SHP77 (cell line): ENCODE measurements at regions not wholly inside any gene's neighbourhood (a gene's known extent, or its start where the extent isn't known, plus 50 kb on each side); places are given as distances from the start of the nearest gene placed in this dataset.

Source experiments
- DNase-seq, 2 experiments: peaks; one replicate each; lab custom pipeline; 2025; lab: John Stamatoyannopoulos, UW

- no peak for DNase-seq
Observed at GRCh38 chr11:110979696-110980095, 265.8 kb upstream of the POU2AF2 start.

DNA sequence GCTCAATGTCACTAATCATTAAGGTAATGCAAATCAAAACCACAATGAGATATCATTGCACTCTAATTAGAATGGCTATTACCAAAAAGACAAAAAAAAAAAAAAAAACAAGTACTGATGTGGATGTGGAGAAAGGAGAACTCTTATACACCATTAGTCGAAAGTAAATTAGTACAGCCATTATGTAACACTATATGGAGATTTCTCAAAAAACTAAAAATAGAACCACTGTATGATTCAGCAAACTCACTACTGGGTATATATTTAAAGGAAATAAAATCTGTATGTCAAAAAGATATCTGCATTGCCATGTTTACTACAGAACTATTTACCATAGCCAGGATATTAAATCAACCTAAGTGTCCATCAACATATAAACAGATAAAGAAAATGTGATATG, 265.4 kb upstream of the ARHGAP20 start:
- DNase-seq: no peak

DNA sequence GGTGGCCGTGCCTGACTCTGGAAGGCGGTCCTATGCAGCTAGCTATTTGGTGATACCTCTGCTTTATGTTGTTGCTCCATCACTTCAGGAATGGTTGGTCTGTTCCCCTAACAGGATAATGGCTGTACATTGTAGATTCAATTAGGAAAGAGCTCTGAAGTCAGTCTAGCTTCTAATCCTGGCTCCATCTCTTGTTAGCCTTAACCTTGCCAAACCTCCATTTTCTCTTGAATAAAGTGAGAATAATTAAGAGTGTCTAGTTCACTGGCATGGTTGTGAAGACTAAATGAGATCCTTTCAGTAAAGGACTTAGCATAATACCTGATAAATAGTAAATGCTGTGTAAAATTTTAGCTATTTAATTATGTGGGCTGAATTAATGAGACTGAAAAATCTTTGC, 262.5 kb upstream of the ARHGAP20 start:
- DNase-seq: no peak

DNA sequence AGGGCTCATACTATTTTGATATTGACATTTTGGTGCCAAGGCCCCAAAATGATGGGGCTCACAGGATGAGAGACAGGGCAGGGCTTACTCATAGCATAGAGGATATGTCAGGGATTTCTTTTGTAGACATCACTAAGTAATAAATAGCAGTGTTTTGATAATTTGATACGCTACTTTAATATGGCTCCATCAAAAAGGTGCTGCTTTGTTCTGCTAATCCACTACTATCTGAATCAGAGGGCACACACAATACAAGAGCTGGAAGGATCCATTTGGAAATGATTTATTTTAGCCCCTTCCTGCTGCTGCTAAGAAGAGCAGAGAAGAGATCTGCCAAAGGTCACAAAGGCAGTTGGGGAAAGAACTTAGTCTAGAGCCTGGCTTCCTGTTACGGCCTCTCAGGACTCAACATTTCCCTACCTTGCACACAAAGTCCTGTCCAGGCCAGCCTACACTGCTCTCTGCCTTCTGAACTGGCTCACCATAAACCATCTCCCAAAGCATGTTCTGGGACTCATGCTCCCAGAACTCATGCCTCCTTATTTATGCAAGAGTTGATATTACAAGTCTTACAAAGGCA, 261.3 kb upstream of the ARHGAP20 start:
- DNase-seq: no peak

DNA sequence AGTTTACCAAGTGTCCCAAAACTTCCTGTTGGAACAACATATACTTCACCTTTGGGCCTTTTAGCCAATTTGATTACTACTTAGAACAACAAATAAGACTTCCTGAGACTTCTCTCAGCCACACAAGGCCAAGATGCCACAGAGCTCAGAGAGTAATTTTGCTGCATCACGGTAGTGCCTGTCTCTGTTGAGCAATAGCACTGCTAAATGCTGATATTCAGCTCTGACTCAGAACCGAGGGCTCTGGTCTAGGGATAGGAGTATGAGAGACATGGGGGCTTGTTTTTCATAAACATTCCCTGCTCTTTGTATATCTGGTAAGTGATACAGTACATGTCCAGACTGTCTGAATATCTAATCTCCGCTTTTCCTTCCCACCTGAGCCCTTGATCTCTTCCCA, 260.4 kb upstream of the ARHGAP20 start:
- no peak for DNase-seq

- DNase-seq: no peak
Observed at GRCh38 chr11:110972106-110972505, 259.9 kb upstream of the ARHGAP20 start.

GRCh38 chr11:110971140-110971539, 258.9 kb upstream of the ARHGAP20 start:
- no peak for DNase-seq

GRCh38 chr11:110968348-110969062, 256.3 kb upstream of the ARHGAP20 start:
- no peak for DNase-seq

DNA sequence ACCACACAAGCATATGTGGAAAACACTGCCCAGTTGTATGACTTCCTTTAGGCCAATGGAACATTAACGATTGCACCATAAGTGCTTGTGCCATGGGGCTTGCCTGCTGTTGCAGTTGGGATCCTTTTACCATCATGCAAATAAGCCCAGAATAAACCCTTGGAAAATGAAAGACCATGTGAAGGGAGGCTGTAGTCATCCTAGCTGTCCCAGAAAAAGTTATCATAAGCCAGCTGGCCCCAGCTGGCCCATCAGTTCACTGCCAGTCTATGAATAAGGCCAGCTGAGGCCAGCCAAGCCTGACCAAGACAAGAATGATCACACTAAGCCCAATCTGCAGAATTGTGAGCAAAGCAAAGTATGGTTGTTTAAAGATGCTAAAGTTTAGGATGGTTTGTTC, 253.9 kb upstream of the ARHGAP20 start:
- DNase-seq: no peak

- no peak for DNase-seq
Observed at GRCh38 chr11:110962921-110963320, 250.7 kb upstream of the ARHGAP20 start.

GRCh38 chr11:110960167-110960566, 247.9 kb upstream of the ARHGAP20 start:
- DNase-seq: no peak

DNA sequence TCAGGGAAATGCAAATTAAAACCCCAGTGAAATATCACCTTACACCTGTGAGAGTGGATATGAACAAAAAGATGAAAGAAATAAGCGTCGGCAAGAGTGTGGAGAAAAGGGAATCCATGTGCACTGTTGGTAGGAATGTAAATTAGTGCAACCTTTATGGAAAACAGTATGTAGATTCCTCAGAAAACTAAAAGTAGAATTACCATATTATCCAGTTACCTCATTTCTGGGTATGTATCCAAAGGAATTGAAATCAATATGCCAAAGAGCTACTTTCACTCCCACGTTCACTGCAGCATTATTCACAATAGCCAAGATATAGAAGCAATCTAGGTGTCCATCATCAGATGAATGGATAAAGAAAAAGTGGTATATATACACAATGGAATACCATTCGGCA, 246.0 kb upstream of the ARHGAP20 start:
- DNase-seq: no peak

DNA sequence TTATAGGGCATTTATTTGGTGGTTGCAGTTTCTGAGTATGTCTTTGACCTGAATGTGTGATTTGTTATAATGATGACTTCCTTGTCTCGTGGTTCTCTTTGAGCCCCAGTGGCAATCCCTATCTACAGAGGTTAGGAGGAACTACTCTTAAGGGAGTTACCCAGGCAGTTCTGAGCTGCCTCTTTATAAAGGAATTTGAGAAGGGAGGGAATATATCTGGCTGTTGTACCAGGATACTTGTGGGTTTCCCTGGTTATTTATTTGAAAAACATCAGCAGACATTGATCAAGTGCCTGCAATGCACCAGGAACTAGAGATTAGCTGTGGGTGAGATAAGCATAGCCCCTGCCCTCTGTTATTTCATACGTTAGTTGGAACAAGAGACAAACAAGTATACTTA, 243.5 kb upstream of the ARHGAP20 start:
- DNase-seq: no peak

DNA sequence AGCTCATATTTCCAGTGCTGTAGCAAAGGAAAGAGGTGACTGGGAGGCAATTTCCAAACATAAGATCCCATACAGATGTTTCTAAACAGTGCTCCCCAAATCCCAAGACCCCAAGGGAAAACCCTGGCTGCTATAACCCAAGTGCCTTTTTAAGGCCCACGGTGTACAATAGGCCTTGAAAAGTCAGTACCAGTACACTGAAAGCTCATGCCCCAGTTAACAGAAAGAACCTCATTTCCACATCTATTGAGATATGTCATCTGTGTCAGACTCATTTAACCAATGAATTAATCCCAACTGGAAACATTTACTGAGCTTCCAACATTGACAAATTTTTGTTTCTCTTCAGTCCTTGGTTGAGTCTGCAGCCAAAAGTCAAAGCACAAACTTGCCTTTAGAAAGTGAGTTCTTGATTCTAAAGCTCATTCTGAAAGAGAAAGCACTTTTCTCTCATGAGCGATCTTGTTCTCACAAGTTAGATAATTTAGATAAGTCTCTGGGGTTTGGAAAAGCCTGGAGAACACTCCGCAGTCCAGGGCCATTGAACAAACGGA, 239.8 kb upstream of the ARHGAP20 start:
- no peak for DNase-seq

DNA sequence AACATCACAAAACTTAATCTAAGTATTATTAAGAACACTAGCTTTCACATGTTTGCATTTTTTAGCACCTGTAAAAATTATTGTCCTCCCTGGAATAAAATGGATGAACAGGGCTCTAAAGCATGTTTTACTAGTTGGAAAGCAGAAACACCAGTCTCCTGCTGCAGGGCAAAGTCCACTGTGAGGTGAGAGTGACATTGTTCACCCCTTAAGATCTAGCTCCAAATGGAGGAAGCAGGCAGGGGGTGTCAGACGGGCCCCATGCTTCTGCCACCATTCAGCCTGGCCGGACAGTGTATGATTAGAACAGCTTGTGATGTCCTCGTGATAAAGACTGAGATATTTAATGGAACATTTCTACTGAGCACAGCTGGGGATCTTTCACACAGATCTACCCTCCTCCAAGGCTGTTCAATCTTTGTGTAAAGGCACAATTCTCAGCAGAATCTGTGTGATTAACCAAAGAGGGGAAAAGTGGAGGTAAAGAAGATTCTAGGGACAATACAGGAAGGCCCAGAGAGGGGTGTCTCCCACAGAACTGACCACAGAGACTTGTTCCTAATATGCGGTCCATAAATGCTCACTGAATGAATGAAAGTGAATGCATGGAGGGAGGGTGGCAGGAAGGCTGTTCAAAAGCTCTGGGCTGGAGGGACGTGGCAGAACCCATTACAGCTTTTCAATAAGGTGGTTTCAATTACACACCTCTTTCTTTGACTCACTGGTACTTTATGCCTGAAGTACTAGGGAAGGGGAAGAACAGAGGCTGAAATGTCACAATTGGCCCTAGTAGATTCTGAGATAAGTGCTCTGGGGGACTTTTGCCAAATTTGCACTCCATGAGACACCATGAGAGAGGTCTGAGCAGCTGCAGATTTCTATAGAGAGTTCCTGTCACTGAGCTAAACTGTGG, 239.1 kb upstream of the ARHGAP20 start:
- DNase-seq: no peak

- DNase-seq: no peak
Observed at GRCh38 chr11:110948112-110948511, 235.9 kb upstream of the ARHGAP20 start.

DNA sequence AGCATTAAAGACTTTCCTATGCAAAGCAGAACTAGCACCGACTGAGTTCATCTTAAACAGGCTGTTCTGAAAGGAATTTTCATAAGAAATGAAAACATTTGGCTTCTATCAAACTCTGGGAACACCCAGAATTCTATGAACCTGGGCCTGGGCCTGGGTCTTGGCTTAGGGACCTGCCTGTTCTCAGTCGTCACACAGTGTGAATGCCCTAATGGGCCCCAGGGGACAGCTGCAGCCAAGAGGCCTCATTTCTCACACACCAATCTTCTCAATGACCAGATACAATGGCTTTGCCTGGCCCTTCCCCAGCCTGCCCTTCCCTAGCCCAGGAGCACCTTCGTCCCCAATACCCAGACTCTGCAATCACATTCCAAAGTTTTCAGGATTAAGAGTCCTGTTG, 234.9 kb upstream of the ARHGAP20 start:
- no peak for DNase-seq

- no peak for DNase-seq
Observed at GRCh38 chr11:110939471-110939870, 227.2 kb upstream of the ARHGAP20 start.

DNA sequence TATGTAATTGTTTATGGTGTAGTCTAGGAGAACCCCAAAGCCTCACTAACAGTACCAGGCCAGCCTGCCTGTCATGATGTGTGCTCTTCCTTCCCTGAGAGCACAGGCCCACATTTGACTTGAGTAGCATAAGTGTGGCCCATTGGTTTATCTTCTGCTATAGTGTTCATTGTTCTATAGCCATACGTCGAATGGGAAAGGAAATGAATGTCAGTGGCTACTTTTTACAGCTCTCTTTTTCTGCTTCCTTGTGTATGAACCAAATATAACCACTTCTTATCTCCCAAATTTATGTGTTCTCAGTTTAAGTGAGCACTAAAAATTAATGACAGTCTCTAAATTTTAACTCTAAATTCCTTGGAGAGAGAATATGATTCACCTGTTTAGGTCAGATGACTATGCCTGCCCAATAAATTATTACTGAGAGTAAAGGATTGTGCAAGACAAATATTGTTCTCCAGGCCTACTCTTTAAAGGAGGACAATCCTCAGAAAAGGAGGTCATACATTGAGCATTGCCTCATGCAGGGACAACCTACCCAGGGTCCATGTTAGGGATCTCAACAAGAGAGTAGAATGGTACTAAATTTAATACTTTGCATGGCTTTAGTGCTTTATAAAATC, 222.9 kb upstream of the ARHGAP20 start:
- no peak for DNase-seq

DNA sequence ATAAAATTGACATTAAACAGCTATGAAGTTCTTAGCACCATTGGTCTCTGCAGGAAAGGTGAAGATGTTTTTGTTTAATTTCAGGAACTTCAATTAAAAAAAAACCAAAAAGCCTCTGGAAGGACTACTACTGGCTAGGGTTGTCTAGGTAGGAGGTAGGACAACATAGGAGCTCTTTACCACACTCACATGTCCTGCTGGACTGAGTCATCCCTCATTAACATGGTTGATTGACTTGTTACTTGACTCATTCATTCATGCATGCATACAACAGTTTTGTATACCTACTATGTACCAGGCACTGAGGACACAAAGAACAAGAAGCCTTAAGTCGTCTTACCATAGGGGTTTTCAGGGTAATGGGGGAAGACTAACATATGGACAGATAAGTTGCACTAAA, 216.9 kb upstream of the ARHGAP20 start:
- DNase-seq: no peak

GRCh38 chr11:110928391-110928790, 216.2 kb upstream of the ARHGAP20 start:
- no peak for DNase-seq
